Suprapubic skin (tissue), 3 donors: ENCODE measurements at regions not wholly inside any gene's neighbourhood (a gene's known extent, or its start where the extent isn't known, plus 50 kb on each side); places are given as distances from the start of the nearest gene placed in this dataset.

Source experiments
- CTCF ChIP-seq, 2 donors: fragments of 200-600 bp in 1 of 2; fragments of 450-650 bp in 1 of 2; sonication (generic) in 1 of 2; IDR thresholded peaks; one replicate each; pipeline ENCODE4 v1.5.1; 2016 to 2019; ENCODE audit warnings: antibody characterized with exemption in 2 of 2, mild to moderate bottlenecking in 1 of 2, moderate library complexity in 1 of 2
- POLR2AphosphoS5 ChIP-seq, 3 donors: sonication (generic); formaldehyde crosslinking; IDR thresholded peaks; one replicate each; pipeline ENCODE4 v1.6.1; 2017; ENCODE audit warnings: antibody characterized with exemption in 3 of 3

DNA sequence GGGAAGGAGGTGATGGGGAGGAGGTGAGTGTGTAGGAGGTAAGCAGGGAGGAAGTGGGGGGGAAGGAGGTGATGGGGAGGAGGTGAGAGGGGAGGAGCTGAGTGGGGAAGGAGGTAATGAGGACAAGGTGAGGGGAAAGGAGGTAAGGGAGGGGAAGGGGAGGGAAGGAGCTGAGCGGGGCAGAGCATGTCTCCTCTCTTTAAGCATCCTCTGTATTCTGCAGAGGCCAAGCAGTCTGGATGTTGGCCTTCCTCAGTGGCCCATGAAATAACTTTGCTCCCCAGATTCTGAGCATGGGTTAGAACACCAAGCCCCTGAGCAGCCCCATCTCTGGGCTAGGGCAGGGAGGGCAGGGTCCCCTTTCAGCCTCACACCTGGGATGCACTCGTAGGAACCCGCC lies 84.6 kb downstream of the EDN3 start:
- TF ChIP-seq CTCF (IDR thresholded peaks at IDR 0.05) (no peak), POLR2AphosphoS5 (IDR thresholded peaks at IDR 0.05) (no peak)
